ENCODE measurements at regions not wholly inside any gene's neighbourhood (a gene's known extent, or its start where the extent isn't known, plus 50 kb on each side); places are given as distances from the start of the nearest gene placed in this dataset.

- TF ChIP-seq, protein P1, sequence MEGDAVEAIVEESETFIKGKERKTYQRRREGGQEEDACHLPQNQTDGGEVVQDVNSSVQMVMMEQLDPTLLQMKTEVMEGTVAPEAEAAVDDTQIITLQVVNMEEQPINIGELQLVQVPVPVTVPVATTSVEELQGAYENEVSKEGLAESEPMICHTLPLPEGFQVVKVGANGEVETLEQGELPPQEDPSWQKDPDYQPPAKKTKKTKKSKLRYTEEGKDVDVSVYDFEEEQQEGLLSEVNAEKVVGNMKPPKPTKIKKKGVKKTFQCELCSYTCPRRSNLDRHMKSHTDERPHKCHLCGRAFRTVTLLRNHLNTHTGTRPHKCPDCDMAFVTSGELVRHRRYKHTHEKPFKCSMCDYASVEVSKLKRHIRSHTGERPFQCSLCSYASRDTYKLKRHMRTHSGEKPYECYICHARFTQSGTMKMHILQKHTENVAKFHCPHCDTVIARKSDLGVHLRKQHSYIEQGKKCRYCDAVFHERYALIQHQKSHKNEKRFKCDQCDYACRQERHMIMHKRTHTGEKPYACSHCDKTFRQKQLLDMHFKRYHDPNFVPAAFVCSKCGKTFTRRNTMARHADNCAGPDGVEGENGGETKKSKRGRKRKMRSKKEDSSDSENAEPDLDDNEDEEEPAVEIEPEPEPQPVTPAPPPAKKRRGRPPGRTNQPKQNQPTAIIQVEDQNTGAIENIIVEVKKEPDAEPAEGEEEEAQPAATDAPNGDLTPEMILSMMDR (IDR thresholded peaks at IDR 0.05), result no peak
- no peak for TF ChIP-seq REST (IDR thresholded peaks at IDR 0.05; ENCODE audit: insufficient read depth in 1 of 2, low read depth in 2 of 2, low read length in 1 of 2)
- TF ChIP-seq TCF7L2 (IDR thresholded peaks at IDR 0.05; ENCODE audit: low read depth, low read length), result no peak
- TF ChIP-seq SIN3A (IDR thresholded peaks at IDR 0.05; ENCODE audit: borderline replicate concordance, insufficient read depth, low read depth, low read length), result no peak
Observed at GRCh38 chr10:71024490-71024889, 136.1 kb upstream of the PCBD1 start.

Measured in Panc1 (cell line).